Activated CD4-positive, alpha-beta T cell treated with anti-CD3 and anti-CD28 coated beads, Interleukin-2, amount 50 U/mL, for 16 hours (primary cell): ENCODE measurements at regions not wholly inside any gene's neighbourhood (a gene's known extent, or its start where the extent isn't known, plus 50 kb on each side); places are given as distances from the start of the nearest gene placed in this dataset.
"Not testable (repeated sequence)": the region's sequence is repeated elsewhere in the genome, so short reads cannot be mapped to it uniquely, and the experiment has no call there.

Source experiments
- DNase-seq: peaks from one replicate; pipeline ENCODE4 v3.0.0-alpha.2; 2020

GRCh38 chr11:82194521-82194920, 539.1 kb downstream of the FAM181B start:
- DNase-seq: no peak

- DNase-seq: no peak
Measured at GRCh38 chr11:82191695-82192094, 542.0 kb downstream of the FAM181B start.

GRCh38 chr11:82185925-82186324, 547.7 kb downstream of the FAM181B start:
- no peak for DNase-seq

- no peak for DNase-seq
Measured at GRCh38 chr11:82184966-82185365, 548.7 kb downstream of the FAM181B start.

GRCh38 chr11:82183346-82183745, 550.3 kb downstream of the FAM181B start:
- no peak for DNase-seq

GRCh38 chr11:82182697-82183096, 551.0 kb downstream of the FAM181B start:
- not testable (repeated sequence) for DNase-seq

GRCh38 chr11:82181796-82182195, 551.9 kb downstream of the FAM181B start:
- DNase-seq: not testable (repeated sequence)

- no peak for DNase-seq
Measured at GRCh38 chr11:82176945-82177344, 556.7 kb downstream of the FAM181B start.

GRCh38 chr11:82176365-82176764, 557.3 kb downstream of the FAM181B start:
- no peak for DNase-seq

- DNase-seq: no peak
Measured at GRCh38 chr11:82174610-82175009, 559.1 kb downstream of the FAM181B start.

GRCh38 chr11:82146789-82147188, 586.9 kb downstream of the FAM181B start:
- DNase-seq: no peak

- DNase-seq: no peak
Measured at GRCh38 chr11:82118946-82119345, 614.7 kb downstream of the FAM181B start.

GRCh38 chr11:82117362-82117761, 616.3 kb downstream of the FAM181B start:
- DNase-seq: no peak

GRCh38 chr11:82105331-82105998, 628.2 kb downstream of the FAM181B start:
- no peak for DNase-seq

GRCh38 chr11:82092904-82093303, 640.8 kb downstream of the FAM181B start:
- no peak for DNase-seq

GRCh38 chr11:82089426-82089825, 644.2 kb downstream of the FAM181B start:
- DNase-seq: no peak

GRCh38 chr11:82085493-82085892, 648.2 kb downstream of the FAM181B start:
- no peak for DNase-seq

- DNase-seq: no peak
Measured at GRCh38 chr11:82082976-82083375, 650.7 kb downstream of the FAM181B start.

GRCh38 chr11:82080160-82080559, 653.5 kb downstream of the FAM181B start:
- DNase-seq: no peak

GRCh38 chr11:82076126-82076525, 657.5 kb downstream of the FAM181B start:
- DNase-seq: no peak

- no peak for DNase-seq
Measured at GRCh38 chr11:82059505-82059904, 674.2 kb downstream of the FAM181B start.

- DNase-seq: no peak
Measured at GRCh38 chr11:82056450-82056849, 677.2 kb downstream of the FAM181B start.

GRCh38 chr11:82049199-82049598, 684.5 kb downstream of the FAM181B start:
- no peak for DNase-seq

GRCh38 chr11:82047200-82047599, 686.5 kb downstream of the FAM181B start:
- no peak for DNase-seq

- DNase-seq: no peak
Measured at GRCh38 chr11:82046778-82047177, 686.9 kb downstream of the FAM181B start.
